Transverse colon (tissue), 4 donors: ENCODE measurements at regions not wholly inside any gene's neighbourhood (a gene's known extent, or its start where the extent isn't known, plus 50 kb on each side); places are given as distances from the start of the nearest gene placed in this dataset.

ENCODE experiments used
- POLR2A ChIP-seq: fragments of 450-650 bp; IDR thresholded peaks from one replicate; pipeline ENCODE4 v1.6.1; 2016; ENCODE audit warnings: antibody characterized with exemption, mild to moderate bottlenecking, moderate library complexity
- POLR2AphosphoS5 ChIP-seq, 3 donors: sonication (generic); formaldehyde crosslinking; IDR thresholded peaks; one replicate each; pipeline ENCODE4 v1.6.1; 2016; ENCODE audit warnings: antibody characterized with exemption in 3 of 3
- TF ChIP-seq, protein P1 (sequence below), 5 experiments: fragments of 200-600 bp in 3 of 5; fragments of 450-650 bp in 2 of 5; sonication (generic) in 3 of 5; IDR thresholded peaks; 1 replicate in 2 of 5; 2 replicates in 3 of 5; pipeline ENCODE4 v1.5.1; 2016 to 2017; ENCODE audit warnings: antibody characterized with exemption in 5 of 5, inconsistent platforms in 3 of 5, mild to moderate bottlenecking in 2 of 5, moderate library complexity in 1 of 5

DNA sequence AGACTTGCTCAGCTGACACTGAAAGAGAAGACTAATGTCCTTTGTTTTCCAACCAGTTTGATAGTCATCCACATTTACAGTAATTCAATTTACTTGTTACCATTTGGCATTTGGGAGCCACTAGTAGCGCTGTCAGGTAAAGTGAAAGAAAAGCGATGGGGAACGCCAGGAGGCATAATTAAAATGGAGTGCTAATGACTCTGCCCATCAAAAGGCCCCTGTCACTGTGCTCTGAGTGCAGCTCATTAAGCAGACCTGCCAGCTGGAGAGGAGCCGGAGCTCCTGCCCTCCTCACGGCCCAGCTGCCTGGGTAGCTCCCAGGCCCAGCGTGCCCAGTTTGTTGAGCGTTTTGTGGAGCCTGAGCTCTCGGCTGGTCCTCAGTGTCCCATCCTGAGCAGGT, 463.6 kb upstream of the CCDC196 start:
- TF ChIP-seq, protein P1, sequence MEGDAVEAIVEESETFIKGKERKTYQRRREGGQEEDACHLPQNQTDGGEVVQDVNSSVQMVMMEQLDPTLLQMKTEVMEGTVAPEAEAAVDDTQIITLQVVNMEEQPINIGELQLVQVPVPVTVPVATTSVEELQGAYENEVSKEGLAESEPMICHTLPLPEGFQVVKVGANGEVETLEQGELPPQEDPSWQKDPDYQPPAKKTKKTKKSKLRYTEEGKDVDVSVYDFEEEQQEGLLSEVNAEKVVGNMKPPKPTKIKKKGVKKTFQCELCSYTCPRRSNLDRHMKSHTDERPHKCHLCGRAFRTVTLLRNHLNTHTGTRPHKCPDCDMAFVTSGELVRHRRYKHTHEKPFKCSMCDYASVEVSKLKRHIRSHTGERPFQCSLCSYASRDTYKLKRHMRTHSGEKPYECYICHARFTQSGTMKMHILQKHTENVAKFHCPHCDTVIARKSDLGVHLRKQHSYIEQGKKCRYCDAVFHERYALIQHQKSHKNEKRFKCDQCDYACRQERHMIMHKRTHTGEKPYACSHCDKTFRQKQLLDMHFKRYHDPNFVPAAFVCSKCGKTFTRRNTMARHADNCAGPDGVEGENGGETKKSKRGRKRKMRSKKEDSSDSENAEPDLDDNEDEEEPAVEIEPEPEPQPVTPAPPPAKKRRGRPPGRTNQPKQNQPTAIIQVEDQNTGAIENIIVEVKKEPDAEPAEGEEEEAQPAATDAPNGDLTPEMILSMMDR (IDR thresholded peaks at IDR 0.05), result no peak
- TF ChIP-seq POLR2A (no peak), POLR2AphosphoS5 (IDR thresholded peaks at IDR 0.05) (no peak)
